Muscle layer of colon (tissue), 2 donors: ENCODE measurements at regions not wholly inside any gene's neighbourhood (a gene's known extent, or its start where the extent isn't known, plus 50 kb on each side); places are given as distances from the start of the nearest gene placed in this dataset.

ENCODE experiments used
- H3K27ac ChIP-seq: one replicate; pipeline ENCODE4 v1.7.0; 2013; ENCODE audit warnings: low read depth, mild to moderate bottlenecking, low read length, moderate library complexity
- H3K27me3 ChIP-seq, 2 donors: one replicate each; pipeline ENCODE4 v1.7.0; 2013; ENCODE audit warnings: low read length in 2 of 2, mild to moderate bottlenecking in 2 of 2; ENCODE audit not compliant: insufficient read depth in 2 of 2, control insufficient read depth in 1 of 2
- H3K36me3 ChIP-seq: one replicate; pipeline ENCODE4 v1.7.0; 2013; ENCODE audit warnings: mild to moderate bottlenecking, low read length; ENCODE audit not compliant: insufficient read depth
- H3K4me1 ChIP-seq: one replicate; pipeline ENCODE4 v1.7.0; 2013; ENCODE audit warnings: mild to moderate bottlenecking, low read length; ENCODE audit not compliant: insufficient read depth
- H3K4me3 ChIP-seq, 2 donors: one replicate each; pipeline ENCODE4 v1.7.0; 2013; ENCODE audit warnings: low read length in 2 of 2, low read depth in 1 of 2, mild to moderate bottlenecking in 1 of 2, moderate library complexity in 1 of 2
- H3K9ac ChIP-seq: one replicate; pipeline ENCODE4 v1.7.0; 2013; ENCODE audit warnings: low read length
- H3K9me3 ChIP-seq: one replicate; pipeline ENCODE4 v1.7.0; 2013; ENCODE audit warnings: mild to moderate bottlenecking, low read length
- donor health status: abdominal sarcoma.
- donor health status: Adenocarcinoma of cecum.

GRCh38 chr2:236444187-236444586, 125.4 kb upstream of the ACKR3 start:
- Histone ChIP-seq H3K9me3 (no peaks in the 10 kb centered on the region), H3K9ac (no peak overlapping the region), H3K27ac (no peak overlapping the region), H3K4me1 (no peaks in the 10 kb centered on the region), H3K4me3 (no peak overlapping the region), H3K27me3 (no peaks in the 10 kb centered on the region), H3K36me3 (no peaks in the 10 kb centered on the region)

- Histone ChIP-seq H3K36me3 (no peaks in the 10 kb centered on the region), H3K27ac (no peak overlapping the region), H3K9ac (no peak overlapping the region), H3K4me3 (no peak overlapping the region), H3K9me3 (no peaks in the 10 kb centered on the region), H3K27me3 (no peaks in the 10 kb centered on the region), H3K4me1 (no peaks in the 10 kb centered on the region)
Observed at GRCh38 chr2:236445678-236446077, 123.9 kb upstream of the ACKR3 start.

GRCh38 chr2:236446521-236446920, 123.1 kb upstream of the ACKR3 start:
- Histone ChIP-seq H3K36me3 (no peaks in the 10 kb centered on the region), H3K27ac (no peak overlapping the region), H3K9ac (no peak overlapping the region), H3K4me3 (no peak overlapping the region), H3K4me1 (no peaks in the 10 kb centered on the region), H3K27me3 (no peaks in the 10 kb centered on the region), H3K9me3 (no peaks in the 10 kb centered on the region)

GRCh38 chr2:236449167-236449761, 120.4 kb upstream of the ACKR3 start:
- Histone ChIP-seq H3K9me3 (no peaks in the 10 kb centered on the region), H3K4me3 (no peak overlapping the region), H3K36me3 (no peaks in the 10 kb centered on the region), H3K27me3 (no peaks in the 10 kb centered on the region), H3K4me1 (no peaks in the 10 kb centered on the region), H3K27ac (no peak overlapping the region), H3K9ac (no peak overlapping the region)

GRCh38 chr2:236452238-236452637, 117.4 kb upstream of the ACKR3 start:
- Histone ChIP-seq H3K9me3 (no peaks in the 10 kb centered on the region), H3K27me3 (no peaks in the 10 kb centered on the region), H3K4me1 (no peaks in the 10 kb centered on the region), H3K27ac (no peak overlapping the region), H3K36me3 (no peaks in the 10 kb centered on the region), H3K4me3 (no peak overlapping the region), H3K9ac (no peak overlapping the region)

- Histone ChIP-seq H3K4me3 (no peak overlapping the region), H3K36me3 (no peaks in the 10 kb centered on the region), H3K9ac (no peak overlapping the region), H3K27me3 (no peaks in the 10 kb centered on the region), H3K27ac (no peak overlapping the region), H3K4me1 (no peaks in the 10 kb centered on the region), H3K9me3 (no peaks in the 10 kb centered on the region)
Observed at GRCh38 chr2:236454076-236454475, 115.5 kb upstream of the ACKR3 start.

- Histone ChIP-seq H3K9ac (no peak overlapping the region), H3K27ac (no peak overlapping the region), H3K4me1 (no peaks in the 10 kb centered on the region), H3K27me3 (no peaks in the 10 kb centered on the region), H3K4me3 (no peak overlapping the region), H3K9me3 (peaks cover 5% of the 10 kb centered on the region), H3K36me3 (no peaks in the 10 kb centered on the region)
Observed at GRCh38 chr2:236459393-236459792, 110.2 kb upstream of the ACKR3 start.

GRCh38 chr2:236464140-236464539, 105.5 kb upstream of the ACKR3 start:
- H3K9me3 ChIP-seq = peaks cover 5% of the 10 kb centered on the region
- no peak overlapping the region for H3K9ac ChIP-seq
- no peaks in the 10 kb centered on the region for H3K36me3 ChIP-seq
- H3K4me1 ChIP-seq = no peaks in the 10 kb centered on the region
- H3K27me3 ChIP-seq = no peaks in the 10 kb centered on the region
- H3K27ac ChIP-seq = no peak overlapping the region
- H3K4me3 ChIP-seq = no peak overlapping the region

- Histone ChIP-seq H3K9ac (no peak overlapping the region), H3K4me1 (no peaks in the 10 kb centered on the region), H3K27me3 (no peaks in the 10 kb centered on the region), H3K9me3 (no peaks in the 10 kb centered on the region), H3K4me3 (no peak overlapping the region), H3K36me3 (no peaks in the 10 kb centered on the region), H3K27ac (no peak overlapping the region)
Observed at GRCh38 chr2:236472720-236473495, 96.7 kb upstream of the ACKR3 start.

GRCh38 chr2:236473691-236474090, 95.9 kb upstream of the ACKR3 start:
- Histone ChIP-seq H3K27me3 (no peaks in the 10 kb centered on the region), H3K9ac (no peak overlapping the region), H3K27ac (no peak overlapping the region), H3K9me3 (no peaks in the 10 kb centered on the region), H3K36me3 (no peaks in the 10 kb centered on the region), H3K4me1 (no peaks in the 10 kb centered on the region), H3K4me3 (no peak overlapping the region)

- Histone ChIP-seq H3K27ac (no peak overlapping the region), H3K4me1 (no peaks in the 10 kb centered on the region), H3K36me3 (no peaks in the 10 kb centered on the region), H3K27me3 (no peaks in the 10 kb centered on the region), H3K9ac (no peak overlapping the region), H3K4me3 (no peak overlapping the region), H3K9me3 (peaks cover 6% of the 10 kb centered on the region)
Observed at GRCh38 chr2:236479814-236480213, 89.8 kb upstream of the ACKR3 start.

GRCh38 chr2:236483102-236483501, 86.5 kb upstream of the ACKR3 start:
- Histone ChIP-seq H3K9ac (no peak overlapping the region), H3K4me3 (no peak overlapping the region), H3K27me3 (no peaks in the 10 kb centered on the region), H3K36me3 (no peaks in the 10 kb centered on the region), H3K4me1 (no peaks in the 10 kb centered on the region), H3K9me3 (peaks cover 6% of the 10 kb centered on the region), H3K27ac (no peak overlapping the region)
